Endothelial cell (in vitro differentiated cells): ENCODE measurements at regions not wholly inside any gene's neighbourhood (a gene's known extent, or its start where the extent isn't known, plus 50 kb on each side); places are given as distances from the start of the nearest gene placed in this dataset.

Source experiments
- DNase-seq: peaks from one replicate; pipeline ENCODE4 v3.0.0; 2021; ENCODE audit warnings: low spot score
- H3K27ac Mint-ChIP-seq: one replicate; pipeline ENCODE4 v1.8.0; 2021; ENCODE audit warnings: mixed read lengths, inconsistent platforms; ENCODE audit not compliant: unreplicated experiment
- H3K27me3 Mint-ChIP-seq: one replicate; pipeline ENCODE4 v1.8.0; 2021; ENCODE audit warnings: mild to moderate bottlenecking, moderate library complexity, mixed read lengths, inconsistent platforms; ENCODE audit not compliant: unreplicated experiment
- H3K36me3 Mint-ChIP-seq: one replicate; pipeline ENCODE4 v1.8.0; 2021; ENCODE audit warnings: mild to moderate bottlenecking, low read depth, mixed read lengths, inconsistent platforms; ENCODE audit not compliant: unreplicated experiment
- H3K4me1 Mint-ChIP-seq: one replicate; pipeline ENCODE4 v1.8.0; 2021; ENCODE audit warnings: mild to moderate bottlenecking, mixed read lengths, inconsistent platforms; ENCODE audit not compliant: unreplicated experiment
- H3K4me3 Mint-ChIP-seq: one replicate; pipeline ENCODE4 v1.8.0; 2021; ENCODE audit warnings: mild to moderate bottlenecking, mixed read lengths, inconsistent platforms; ENCODE audit not compliant: unreplicated experiment
- H3K9me3 Mint-ChIP-seq: one replicate; pipeline ENCODE4 v1.8.0; 2021; ENCODE audit warnings: mixed read lengths, inconsistent platforms; ENCODE audit not compliant: unreplicated experiment
- CTCF ChIP-seq: fragments of 200-600 bp; sonication (generic); IDR thresholded peaks from one replicate; pipeline ENCODE4 v1.5.0; 2021; ENCODE audit warnings: antibody characterized with exemption; ENCODE audit not compliant: unreplicated experiment

GRCh38 chr1:101697072-101697471 is 299.7 kb downstream of the OLFM3 start:
- no peak for DNase-seq

GRCh38 chr1:101698681-101699080 is 298.0 kb downstream of the OLFM3 start:
- no peak overlapping the region for H3K4me3 Mint-ChIP-seq
- H3K36me3 Mint-ChIP-seq, result no peaks in the 10 kb centered on the region
- DNase-seq, result no peak
- H3K27me3 Mint-ChIP-seq, result peaks cover under 1% of the 10 kb centered on the region
- H3K27ac Mint-ChIP-seq, result no peak overlapping the region
- no peaks in the 10 kb centered on the region for H3K9me3 Mint-ChIP-seq
- H3K4me1 Mint-ChIP-seq, result peaks cover 5% of the 10 kb centered on the region
- TF ChIP-seq CTCF, result no peak

More at GRCh38 chr1:101697072-101697471, 299.7 kb downstream of the OLFM3 start:
- peaks cover 5% of the 10 kb centered on the region for H3K4me1 Mint-ChIP-seq
- no peaks in the 10 kb centered on the region for H3K36me3 Mint-ChIP-seq
- H3K27ac Mint-ChIP-seq, result no peak overlapping the region
- peaks cover 2% of the 10 kb centered on the region for H3K27me3 Mint-ChIP-seq
- no peak for TF ChIP-seq CTCF
- H3K9me3 Mint-ChIP-seq, result no peaks in the 10 kb centered on the region
- no peak overlapping the region for H3K4me3 Mint-ChIP-seq

GRCh38 chr1:101704895-101705294 is 291.8 kb downstream of the OLFM3 start:
- no peak for TF ChIP-seq CTCF
- H3K27ac Mint-ChIP-seq, result no peak overlapping the region
- no peak for DNase-seq
- H3K9me3 Mint-ChIP-seq, result no peaks in the 10 kb centered on the region
- no peaks in the 10 kb centered on the region for H3K36me3 Mint-ChIP-seq
- no peaks in the 10 kb centered on the region for H3K27me3 Mint-ChIP-seq
- no peak overlapping the region for H3K4me3 Mint-ChIP-seq
- H3K4me1 Mint-ChIP-seq, result peaks cover 5% of the 10 kb centered on the region

- Mint-ChIP-seq H3K36me3 (no peaks in the 10 kb centered on the region), H3K4me1 (no peaks in the 10 kb centered on the region), H3K4me3 (no peak overlapping the region), H3K9me3 (no peaks in the 10 kb centered on the region), H3K27ac (no peak overlapping the region), H3K27me3 (no peaks in the 10 kb centered on the region)
- DNase-seq, result no peak
- TF ChIP-seq CTCF, result no peak
Measured at GRCh38 chr1:101706366-101706765, 290.4 kb downstream of the OLFM3 start.

GRCh38 chr1:101709721-101710120 is 287.0 kb downstream of the OLFM3 start:
- Mint-ChIP-seq H3K9me3 (no peaks in the 10 kb centered on the region), H3K4me3 (no peak overlapping the region), H3K36me3 (no peaks in the 10 kb centered on the region), H3K27me3 (no peaks in the 10 kb centered on the region), H3K27ac (no peak overlapping the region), H3K4me1 (no peaks in the 10 kb centered on the region)
- DNase-seq, result no peak
- no peak for TF ChIP-seq CTCF
